ENCODE measurements at regions not wholly inside any gene's neighbourhood (a gene's known extent, or its start where the extent isn't known, plus 50 kb on each side); places are given as distances from the start of the nearest gene placed in this dataset.

- TF ChIP-seq CTCF (IDR thresholded peaks at IDR 0.05), result no peak
- no peak for TF ChIP-seq POLR2AphosphoS5 (IDR thresholded peaks at IDR 0.05)
- no peak for TF ChIP-seq POLR2A (IDR thresholded peaks at IDR 0.05)
Measured at GRCh38 chr4:96131186-96131585, 291.3 kb downstream of the PDHA2 start.

Data from transverse colon (tissue), 4 donors.